K562 (cell line): ENCODE measurements at regions not wholly inside any gene's neighbourhood (a gene's known extent, or its start where the extent isn't known, plus 50 kb on each side); places are given as distances from the start of the nearest gene placed in this dataset.
"Not testable (repeated sequence)": the region's sequence is repeated elsewhere in the genome, so short reads cannot be mapped to it uniquely, and the experiment has no call there.

ENCODE experiments used
- ATAC-seq: fragments of 200-7000 bp; cut with Tn5 transposase; 3 replicates; pipeline ENCODE4 v1.9.1; 2020; ENCODE audit warnings: moderate library complexity
- BruUV-seq: library from RNA; stranded (reverse); fragments of 400-500 nt; replicated peaks from 2 replicates; lab custom pipeline; 2021; lab: Mats Ljungman, UMichigan
- CTCF ChIA-PET: fragments of 300-600 bp; formaldehyde crosslinking; extraction: SDS; loops from one replicate; lab custom pipeline; 2021; ENCODE audit warnings: low intra/inter-chr PET ratio; lab: Yijun Ruan, JAX
- POLR2A ChIA-PET: fragments of 300-600, 350-650 bp; sonication (Branson Sonifier 250); formaldehyde crosslinking; extraction: SDS; loops from one replicate; lab custom pipeline; 2021; ENCODE audit warnings: antibody characterized with exemption, inconsistent platforms; lab: Yijun Ruan, JAX
- DNase-seq, 4 experiments: peaks; one replicate each; pipeline versions ENCODE4 v3.0.0 to v3.0.0-alpha.2; 2011 to 2018; ENCODE audit warnings: low spot score in 3 of 4, mixed read lengths in 3 of 4; ENCODE audit errors: extremely low read depth in 1 of 4
- FAIRE-seq: peaks from 2 replicates; lab custom pipeline; 2011; peaks lifted over from hg19 to GRCh38; lab: Jason Lieb, UNC
- H2AFZ ChIP-seq: 2 replicates; pipeline ENCODE4 v1.6.0; 2011; ENCODE audit warnings: low read depth, low read length, control low read depth, inconsistent platforms
- H3K27ac ChIP-seq: fragments of 200-600 bp; 3 replicates; pipeline ENCODE4 v1.8.0; 2011; ENCODE audit warnings: low read depth, mild to moderate bottlenecking, control low read depth, inconsistent platforms, low read length, moderate library complexity, mixed read lengths; ENCODE audit errors: extremely low read depth
- H3K27me3 ChIP-seq, 2 experiments: fragments of 300-600 bp in 1 of 2; 2 replicates in 1 of 2; 3 replicates in 1 of 2; pipeline versions ENCODE4 v1.6.0 to v1.8.0; 2011; ENCODE audit warnings: inconsistent platforms in 2 of 2, low read length in 2 of 2, mild to moderate bottlenecking in 1 of 2, mixed read lengths in 1 of 2, moderate library complexity in 1 of 2; ENCODE audit not compliant: control insufficient read depth in 2 of 2, insufficient read depth in 2 of 2
- H3K36me3 ChIP-seq: fragments of 300-600 bp; 3 replicates; pipeline ENCODE4 v1.8.0; 2011; ENCODE audit warnings: mild to moderate bottlenecking, low read length, inconsistent platforms; ENCODE audit not compliant: control insufficient read depth, insufficient read depth
- H3K4me1 ChIP-seq, 2 experiments: fragments of 200-600 bp in 1 of 2; replicated peaks in 1 of 2; 2 replicates in 1 of 2; 3 replicates in 1 of 2; pipeline versions ENCODE4 v1.5.1 to v1.8.0; 2011; ENCODE audit warnings: inconsistent platforms in 2 of 2, low read length in 2 of 2, mild to moderate bottlenecking in 1 of 2, mixed read lengths in 1 of 2, moderate library complexity in 1 of 2; ENCODE audit not compliant: control insufficient read depth in 2 of 2, insufficient read depth in 2 of 2
- H3K4me2 ChIP-seq: 2 replicates; pipeline ENCODE4 v1.6.1; 2011; ENCODE audit warnings: low read length, control low read depth, inconsistent platforms, mixed read lengths; ENCODE audit not compliant: insufficient read depth
- H3K4me3 ChIP-seq: fragments of 200-600 bp; sonication (generic), shearing (Covaris generic); 2 replicates; pipeline ENCODE4 v1.5.1; 2016; ENCODE audit warnings: control low read depth, inconsistent platforms
- H3K79me2 ChIP-seq: fragments of 200-600 bp; 3 replicates; pipeline ENCODE4 v1.8.0; 2011; ENCODE audit warnings: low read length, inconsistent platforms; ENCODE audit not compliant: control insufficient read depth, insufficient read depth
- H3K9ac ChIP-seq, 2 experiments: 2 replicates each; pipeline versions ENCODE4 v1.6.0 to v1.6.1; 2011; ENCODE audit warnings: low read depth in 2 of 2, low read length in 2 of 2, control low read depth in 1 of 2, inconsistent platforms in 1 of 2, mild to moderate bottlenecking in 1 of 2, mixed read lengths in 1 of 2; ENCODE audit not compliant: insufficient read depth in 1 of 2
- H3K9me1 ChIP-seq: one replicate; pipeline ENCODE4 v1.6.0; 2011; ENCODE audit warnings: inconsistent platforms, mild to moderate bottlenecking, low read length, moderate library complexity; ENCODE audit not compliant: control insufficient read depth, insufficient read depth
- H3K9me3 ChIP-seq: replicated peaks from 2 replicates; pipeline ENCODE4 v1.5.1; 2011; ENCODE audit warnings: low read depth, low read length, inconsistent platforms; ENCODE audit not compliant: control insufficient read depth, insufficient read depth
- H4K20me1 ChIP-seq: replicated peaks from 2 replicates; pipeline ENCODE4 v1.6.1; 2011; ENCODE audit warnings: low read length, inconsistent platforms, mixed read lengths; ENCODE audit not compliant: control insufficient read depth, insufficient read depth
- BCOR ChIP-seq: fragments of 450-650 bp; IDR thresholded peaks from 2 replicates; pipeline ENCODE4 v1.6.1; 2016
- MIER1 ChIP-seq: fragments of 450-650 bp; IDR thresholded peaks from 2 replicates; pipeline ENCODE4 v1.6.1; 2016; ENCODE audit warnings: antibody characterized with exemption, mild to moderate bottlenecking, low read depth
- RBM25 ChIP-seq: fragments of 200-400 bp; formaldehyde crosslinking; IDR thresholded peaks from 2 replicates; pipeline ENCODE4 v1.6.1; 2018; ENCODE audit warnings: low read length, low read depth, moderate library complexity; ENCODE audit not compliant: severe bottlenecking
- ZBTB5 ChIP-seq: fragments of 450-650 bp; IDR thresholded peaks from 2 replicates; pipeline ENCODE4 v1.6.1; 2017; ENCODE audit warnings: antibody characterized with exemption
- ZNF146 ChIP-seq: IDR thresholded peaks from one replicate; pipeline ENCODE4 v1.6.1; 2018; ENCODE audit warnings: missing compliant biosample characterization; ENCODE audit not compliant: unreplicated experiment
- ZNF316 ChIP-seq: fragments of 450-650 bp; IDR thresholded peaks from 2 replicates; pipeline ENCODE4 v1.6.1; 2016
- WGBS: fragments of 100-300 bp; shearing (Covaris generic); methylation state at CpG from one replicate; pipeline ENCODE4 v1.1.6; 2016; ENCODE audit warnings: low coverage, mixed read lengths; ENCODE audit not compliant: insufficient coverage; ENCODE audit errors: missing lambda C conversion rate; 5-methylcytosine and 5-hydroxymethylcytosine counted together
- in situ Hi-C: fragments of 300-500 bp; cut with MboI; formaldehyde crosslinking; loops from 4 replicates; pipeline ENCODE4 v1.15.0; 2018; ENCODE audit warnings: inconsistent platforms, mixed read lengths
- intact Hi-C: fragments of 100-400 bp; cut with micrococcal nuclease; formaldehyde crosslinking; loops from 2 replicates; pipeline ENCODE4 v1.14.2; 2022

- in situ Hi-C loops (no loop called here), intact Hi-C loops (no loop called here)
- Histone ChIP-seq H3K36me3 (no peaks in the 10 kb centered on the region), H3K4me2 (no peak overlapping the region), H3K79me2 (peaks cover 6% of the 10 kb centered on the region; the same call in 1 of the 3 replicates), H3K4me1 (peaks cover 6 to 9% of the 10 kb centered on the region in 2 experiments; a peak in 4 of 5 replicates), H3K9me1 (no peaks in the 10 kb centered on the region), H3K4me3 (no peak overlapping the region), H3K9ac (no peak overlapping the region), H4K20me1 (no peaks in the 10 kb centered on the region), H2AFZ (no peak overlapping the region), H3K9me3 (peaks cover 3% of the 10 kb centered on the region; the same call in 1 of the 2 replicates), H3K27me3 (no peaks in the 10 kb centered on the region), H3K27ac (no peak overlapping the region)
- ATAC-seq (no peak), DNase-seq (no peak), FAIRE-seq (no peak)
- no TSS peak for BruUV-seq
- CTCF ChIA-PET: no interaction called here
- 21% methylated on average over 1 of the region's 1 CpG for WGBS
- TF ChIP-seq ZBTB5 (no peak), ZNF316 (0 out of 2 replicates have a peak, but pooled peaks have one; percentile 21), RBM25 (peak; percentile 19), MIER1 (no peak)
- POLR2A ChIA-PET: no interaction called here
Observed at GRCh38 chr19:28627669-28628068, 585.3 kb downstream of the UQCRFS1 start.

GRCh38 chr19:28626407-28626806 is 586.5 kb downstream of the UQCRFS1 start:
- DNase-seq, CTCF ChIA-PET, BruUV-seq, H3K79me2 ChIP-seq, FAIRE-seq, H4K20me1 ChIP-seq, H3K27me3 ChIP-seq, H3K4me1 ChIP-seq, H3K9ac ChIP-seq, POLR2A ChIA-PET, H3K36me3 ChIP-seq, intact Hi-C loops, H2AFZ ChIP-seq, H3K27ac ChIP-seq, ATAC-seq, H3K9me3 ChIP-seq, H3K4me2 ChIP-seq, H3K4me3 ChIP-seq, H3K9me1 ChIP-seq, in situ Hi-C loops: not testable (repeated sequence)
- TF ChIP-seq ZNF146 (CRISPR knock-in tag) (peak; percentile 31), BCOR (0 out of 2 replicates have a peak, but pooled peaks have one; percentile 27)
- 60% methylated on average over 2 of the region's 2 CpGs for WGBS
